GM23338 (cell line): ENCODE measurements at regions not wholly inside any gene's neighbourhood (a gene's known extent, or its start where the extent isn't known, plus 50 kb on each side); places are given as distances from the start of the nearest gene placed in this dataset.

Experiments used
- ATAC-seq: fragments of 200-7000 bp; cut with Tn5 transposase; 3 replicates; pipeline ENCODE4 v1.9.1; 2020
- DNase-seq: peaks from one replicate; pipeline ENCODE4 v3.0.0-alpha.2; 2015; ENCODE audit warnings: low spot score
- H2AFZ ChIP-seq: fragments of 200-600 bp; sonication (generic); 2 replicates; pipeline ENCODE4 v1.8.0; 2016; ENCODE audit warnings: antibody characterized with exemption, mild to moderate bottlenecking, moderate library complexity
- H3F3A ChIP-seq: fragments of 200-600 bp; sonication (generic); replicated peaks from 2 replicates; pipeline ENCODE4 v1.8.0; 2017; ENCODE audit warnings: antibody characterized with exemption, mixed run types, low read depth
- H3K27ac ChIP-seq: fragments of 200-600 bp; sonication (generic); 2 replicates; pipeline ENCODE4 v1.6.1; 2016; ENCODE audit warnings: low read depth
- H3K27me3 ChIP-seq: fragments of 200-600 bp; sonication (generic); 2 replicates; pipeline ENCODE4 v1.8.0; 2016; ENCODE audit warnings: mild to moderate bottlenecking, mixed run types, moderate library complexity; ENCODE audit not compliant: insufficient read depth
- H3K36me3 ChIP-seq: fragments of 200-600 bp; sonication (generic); 2 replicates; pipeline ENCODE4 v1.8.0; 2016; ENCODE audit warnings: mild to moderate bottlenecking; ENCODE audit not compliant: insufficient read depth
- H3K4me1 ChIP-seq: fragments of 200-600 bp; sonication (generic); 2 replicates; pipeline ENCODE4 v1.8.0; 2016; ENCODE audit warnings: mild to moderate bottlenecking, moderate library complexity; ENCODE audit not compliant: insufficient read depth
- H3K4me2 ChIP-seq: fragments of 200-600 bp; sonication (generic); 2 replicates; pipeline ENCODE4 v1.7.1; 2017; ENCODE audit warnings: mixed run types
- H3K4me3 ChIP-seq: fragments of 200-600 bp; sonication (generic); 2 replicates; pipeline ENCODE4 v1.6.1; 2016; ENCODE audit warnings: mixed run types
- H3K79me2 ChIP-seq: fragments of 200-600 bp; sonication (generic); replicated peaks from 2 replicates; pipeline ENCODE4 v1.8.0; 2017; ENCODE audit warnings: mild to moderate bottlenecking; ENCODE audit not compliant: insufficient read depth
- H3K9me2 ChIP-seq: fragments of 200-600 bp; sonication (generic); 2 replicates; pipeline ENCODE4 v1.8.0; 2017; ENCODE audit not compliant: insufficient read depth
- H4K20me1 ChIP-seq: fragments of 200-600 bp; sonication (generic); replicated peaks from 2 replicates; pipeline ENCODE4 v1.8.0; 2017; ENCODE audit warnings: mild to moderate bottlenecking; ENCODE audit not compliant: insufficient read depth
- H3K27ac Mint-ChIP-seq: 2 replicates; pipeline ENCODE4 v1.8.0; 2020; ENCODE audit warnings: inconsistent platforms, mild to moderate bottlenecking, moderate library complexity, mixed read lengths
- H3K27me3 Mint-ChIP-seq: 3 replicates; pipeline ENCODE4 v1.8.0; 2022; ENCODE audit warnings: low read depth, mild to moderate bottlenecking, moderate library complexity, mixed read lengths, inconsistent platforms; ENCODE audit not compliant: insufficient read depth, poor library complexity
- H3K36me3 Mint-ChIP-seq: 3 replicates; pipeline ENCODE4 v1.8.0; 2021; ENCODE audit warnings: low read depth, mild to moderate bottlenecking, inconsistent platforms, moderate library complexity, mixed read lengths
- H3K4me1 Mint-ChIP-seq: 3 replicates; pipeline ENCODE4 v1.8.0; 2020; ENCODE audit warnings: mild to moderate bottlenecking, inconsistent platforms, mixed read lengths
- H3K4me3 Mint-ChIP-seq: 3 replicates; pipeline ENCODE4 v1.8.0; 2021; ENCODE audit warnings: moderate library complexity, mild to moderate bottlenecking, inconsistent platforms, mixed read lengths
- H3K9me3 Mint-ChIP-seq: 3 replicates; pipeline ENCODE4 v1.8.0; 2020; ENCODE audit warnings: moderate library complexity, mild to moderate bottlenecking, inconsistent platforms, mixed read lengths
- ETS1 ChIP-seq: IDR thresholded peaks from 2 replicates; pipeline ENCODE4 v1.6.1; 2016; ENCODE audit warnings: antibody characterized with exemption
- EZH2phosphoT487 ChIP-seq: fragments of 200-600 bp; sonication (generic); IDR thresholded peaks from one replicate; pipeline ENCODE4 v1.8.1; 2018; ENCODE audit warnings: antibody characterized with exemption; ENCODE audit not compliant: unreplicated experiment
- JUNB ChIP-seq: IDR thresholded peaks from one replicate; pipeline ENCODE4 v1.6.1; 2016; ENCODE audit warnings: antibody characterized with exemption; ENCODE audit not compliant: unreplicated experiment
- NANOG ChIP-seq: IDR thresholded peaks from 2 replicates; pipeline ENCODE4 v1.6.1; 2016; ENCODE audit warnings: antibody characterized with exemption, borderline replicate concordance
- POLR2AphosphoS5 ChIP-seq: IDR thresholded peaks from 2 replicates; pipeline ENCODE4 v1.6.1; 2016; ENCODE audit warnings: antibody characterized with exemption, low read depth
- REST ChIP-seq: IDR thresholded peaks from one replicate; pipeline ENCODE4 v1.6.1; 2018; ENCODE audit warnings: antibody characterized with exemption; ENCODE audit not compliant: unreplicated experiment
- STAT1 ChIP-seq: IDR thresholded peaks from one replicate; pipeline ENCODE4 v1.6.1; 2016; ENCODE audit warnings: antibody characterized with exemption; ENCODE audit not compliant: unreplicated experiment
- ZNF331 ChIP-seq: fragments of 250-450 bp; sonication (Bioruptor Pico); IDR thresholded peaks from 2 replicates; pipeline ENCODE4 v1.5.0; 2020; ENCODE audit warnings: low read depth, mild to moderate bottlenecking, moderate library complexity

GRCh38 chr4:181827246-181827645 lies 416.0 kb upstream of the TENM3 start:
- H3K4me1 ChIP-seq, result peaks cover 16% of the 10 kb centered on the region

More at GRCh38 chr4:181827246-181827645, 416.0 kb upstream of the TENM3 start:
- no peak overlapping the region for H3K4me3 Mint-ChIP-seq
- Histone ChIP-seq H2AFZ (peak overlapping the region; percentile 4; the same call in 1 of the 2 replicates), H4K20me1 (no peaks in the 10 kb centered on the region), H3K4me2 (no peak overlapping the region), H3K4me3 (no peak overlapping the region), H3K79me2 (no peaks in the 10 kb centered on the region), H3F3A (no peaks in the 10 kb centered on the region), H3K27ac (no peak overlapping the region), H3K36me3 (no peaks in the 10 kb centered on the region), H3K9me2 (no peaks in the 10 kb centered on the region), H3K27me3 (no peaks in the 10 kb centered on the region)
- no peaks in the 10 kb centered on the region for H3K36me3 Mint-ChIP-seq
- H3K27ac Mint-ChIP-seq, result no peak overlapping the region
- no peak for DNase-seq
- no peaks in the 10 kb centered on the region for H3K27me3 Mint-ChIP-seq
- ATAC-seq, result peak; percentile 21; the same call in 1 of the 3 replicates
- TF ChIP-seq JUNB (no peak), NANOG (no peak), REST (no peak), ETS1 (no peak), ZNF331 (CRISPR knock-in tag) (no peak), POLR2AphosphoS5 (no peak), STAT1 (no peak), EZH2phosphoT487 (no peak)
- peaks cover 28% of the 10 kb centered on the region for H3K4me1 Mint-ChIP-seq
- H3K9me3 Mint-ChIP-seq, result no peaks in the 10 kb centered on the region
